Activated B cell treated with CpG ODN at 0.5 μM for 24 hours (primary cell): ENCODE measurements at regions not wholly inside any gene's neighbourhood (a gene's known extent, or its start where the extent isn't known, plus 50 kb on each side); places are given as distances from the start of the nearest gene placed in this dataset.

Source experiments
- ATAC-seq: fragments of 200-7000 bp; cut with Tn5 transposase; one replicate; pipeline ENCODE4 v1.10.0; 2021; ENCODE audit warnings: low read depth, mild to moderate bottlenecking, moderate library complexity
- CTCF ChIA-PET: fragments of 350-600 bp; sonication (Branson Sonifier 250); formaldehyde crosslinking; loops from one replicate; lab custom pipeline; 2021; ENCODE audit warnings: antibody characterized with exemption; lab: Charles Lee
- POLR2A ChIA-PET: fragments of 350-600 bp; sonication (Branson Sonifier 250); formaldehyde crosslinking; loops from one replicate; lab custom pipeline; 2021; ENCODE audit warnings: antibody characterized with exemption; lab: Charles Lee
- DNase-seq: peaks from one replicate; pipeline ENCODE4 v3.0.0; 2022
- H3K27ac Mint-ChIP-seq: one replicate; pipeline ENCODE4 v1.8.0; 2020; ENCODE audit warnings: mixed read lengths
- H3K27me3 Mint-ChIP-seq: one replicate; pipeline ENCODE4 v1.8.0; 2021; ENCODE audit warnings: mixed read lengths
- H3K36me3 Mint-ChIP-seq: one replicate; pipeline ENCODE4 v1.8.0; 2021; ENCODE audit warnings: low read depth, mixed read lengths
- H3K4me1 Mint-ChIP-seq: one replicate; pipeline ENCODE4 v1.8.0; 2021; ENCODE audit warnings: mixed read lengths
- H3K4me3 Mint-ChIP-seq: one replicate; pipeline ENCODE4 v1.8.0; 2020; ENCODE audit warnings: mild to moderate bottlenecking, mixed read lengths
- H3K9me3 Mint-ChIP-seq: one replicate; pipeline ENCODE4 v1.8.0; 2020; ENCODE audit warnings: mixed read lengths
- CTCF ChIP-seq: fragments of 200-600 bp; IDR thresholded peaks from one replicate; pipeline ENCODE4 v1.8.0; 2022; ENCODE audit warnings: antibody characterized with exemption, mild to moderate bottlenecking
- intact Hi-C: fragments of 100-400 bp; cut with micrococcal nuclease; formaldehyde crosslinking; loops from one replicate; pipeline ENCODE4 v1.15.1; 2024

- no peaks in the 10 kb centered on the region for H3K27me3 Mint-ChIP-seq
- no peaks in the 10 kb centered on the region for H3K9me3 Mint-ChIP-seq
- intact Hi-C loops, result loop anchor here (1.0 to 5.0 kb wide), 2 partner anchors 31 to 40 kb away; no protein-coding TSS in a partner anchor
- no peaks in the 10 kb centered on the region for H3K36me3 Mint-ChIP-seq
- ChIA-PET CTCF (no interaction called here), POLR2A (interaction anchor here (0.5 to 1.2 kb wide), 4 partner anchors 11 to 209 kb away, joined by 3 to 8 read pairs (median 3); no protein-coding TSS in a partner anchor)
- H3K4me1 Mint-ChIP-seq, result peaks cover 33% of the 10 kb centered on the region
- peak; percentile 32 for DNase-seq
- H3K27ac Mint-ChIP-seq, result peak overlapping the region; percentile 54
- peak; percentile 91 for ATAC-seq
- H3K4me3 Mint-ChIP-seq, result peak overlapping the region; percentile 55
- no peak for TF ChIP-seq CTCF
These were observed 250.9 kb upstream of the RREB1 start for GRCh38 chr6:6856538-6857523.

- DNase-seq (no peak), ATAC-seq (no peak)
- no peaks in the 10 kb centered on the region for H3K27me3 Mint-ChIP-seq
- H3K36me3 Mint-ChIP-seq, result no peaks in the 10 kb centered on the region
- no peaks in the 10 kb centered on the region for H3K9me3 Mint-ChIP-seq
- TF ChIP-seq CTCF, result no peak
- no peak overlapping the region for H3K27ac Mint-ChIP-seq
- ChIA-PET CTCF (no interaction called here), POLR2A (no interaction called here)
- intact Hi-C loops, result loop anchor here (5.0 kb wide), 1 partner anchor 40 kb away; no protein-coding TSS in a partner anchor
- peaks cover 33% of the 10 kb centered on the region for H3K4me1 Mint-ChIP-seq
- peak overlapping the region; percentile 5 for H3K4me3 Mint-ChIP-seq
These were observed 250.2 kb upstream of the RREB1 start for GRCh38 chr6:6857528-6857927.

GRCh38 chr6:6858533-6858982 is 249.2 kb upstream of the RREB1 start:
- Mint-ChIP-seq H3K27me3 (no peaks in the 10 kb centered on the region), H3K4me1 (peaks cover 33% of the 10 kb centered on the region), H3K9me3 (no peaks in the 10 kb centered on the region), H3K4me3 (peak overlapping the region; percentile 24), H3K36me3 (no peaks in the 10 kb centered on the region), H3K27ac (peak overlapping the region; percentile 19)
- ATAC-seq (peak; percentile 32), DNase-seq (no peak)
- CTCF ChIA-PET, result no interaction called here
- POLR2A ChIA-PET, result no interaction called here
- no peak for TF ChIP-seq CTCF
- intact Hi-C loops, result loop anchor here (2.0 to 5.0 kb wide), 2 partner anchors 18 to 41 kb away; no protein-coding TSS in a partner anchor

GRCh38 chr6:6859105-6859504 is 248.7 kb upstream of the RREB1 start:
- no peak for ATAC-seq
- no peak for TF ChIP-seq CTCF
- no peak for DNase-seq
- POLR2A ChIA-PET, result no interaction called here
- intact Hi-C loops, result loop anchor here (2.0 to 5.0 kb wide), 2 partner anchors 18 to 42 kb away; no protein-coding TSS in a partner anchor
- Mint-ChIP-seq H3K9me3 (no peaks in the 10 kb centered on the region), H3K4me3 (no peak overlapping the region), H3K36me3 (no peaks in the 10 kb centered on the region), H3K27ac (no peak overlapping the region), H3K27me3 (no peaks in the 10 kb centered on the region), H3K4me1 (peaks cover 33% of the 10 kb centered on the region)
- CTCF ChIA-PET, result no interaction called here

- DNase-seq, result no peak
- Mint-ChIP-seq H3K4me1 (peaks cover 33% of the 10 kb centered on the region), H3K36me3 (no peaks in the 10 kb centered on the region), H3K4me3 (no peak overlapping the region), H3K27me3 (no peaks in the 10 kb centered on the region), H3K9me3 (no peaks in the 10 kb centered on the region), H3K27ac (no peak overlapping the region)
- intact Hi-C loops, result loop anchor here (2.0 to 5.0 kb wide), 2 partner anchors 19 to 42 kb away; no protein-coding TSS in a partner anchor
- ATAC-seq, result no peak
- TF ChIP-seq CTCF, result no peak
- ChIA-PET POLR2A (interaction anchor here (0.7 kb wide), 1 partner anchor 131 kb away, joined by 6 read pairs; no protein-coding TSS in a partner anchor), CTCF (interaction anchor here (0.7 kb wide), 1 partner anchor 12 kb away, joined by 3 read pairs; no protein-coding TSS in a partner anchor)
These were observed 248.0 kb upstream of the RREB1 start for GRCh38 chr6:6859722-6860121.
